ENCODE measurements at regions not wholly inside any gene's neighbourhood (a gene's known extent, or its start where the extent isn't known, plus 50 kb on each side); places are given as distances from the start of the nearest gene placed in this dataset.

GRCh38 chr13:76229281-76229680 lies 593.2 kb downstream of the LMO7 start (continued):
- no peak for TF ChIP-seq E2F6 (IDR thresholded peaks at IDR 0.05)
- TF ChIP-seq POU5F1 (IDR thresholded peaks at IDR 0.05; ENCODE audit: low read depth, low read length), result no peak
- no peak for TF ChIP-seq EP300 (IDR thresholded peaks at IDR 0.05; ENCODE audit: borderline replicate concordance in 1 of 2, low read depth in 2 of 2, low read length in 2 of 2)

Measured in H1 (cell line).